ENCODE measurements at regions not wholly inside any gene's neighbourhood (a gene's known extent, or its start where the extent isn't known, plus 50 kb on each side); places are given as distances from the start of the nearest gene placed in this dataset.

- TF ChIP-seq CTCF (conservative IDR thresholded peaks at IDR 0.05; ENCODE audit: low read depth in 2 of 2) (no peak), ETS1 (IDR thresholded peaks at IDR 0.05) (no peak), POLR2AphosphoS5 (IDR thresholded peaks at IDR 0.05; ENCODE audit: low read depth) (no peak)
These were observed 392.8 kb upstream of the MIR17HG start for GRCh38 chr13:90954605-90955195.

Data from GM23338 (cell line).